HL-60/S4 treated with phorbol 12-myristate 13-acetate at 8.2 ng/mL for 4 days and 3 days (cell line): ENCODE measurements at regions not wholly inside any gene's neighbourhood (a gene's known extent, or its start where the extent isn't known, plus 50 kb on each side); places are given as distances from the start of the nearest gene placed in this dataset.

Experiments used
- in situ Hi-C: fragments of 300-500 bp; cut with MboI; formaldehyde crosslinking; loops from 2 replicates; pipeline ENCODE4 v1.15.0; 2022; ENCODE audit warnings: low sequenced_read_pairs

- in situ Hi-C loops, result no loop called here
Measured at GRCh38 chr11:32262367-32262766, 171.5 kb downstream of the RCN1 start.

- in situ Hi-C loops, result no loop called here
Measured at GRCh38 chr11:32265911-32266310, 169.4 kb downstream of the WT1 start.

GRCh38 chr11:32266601-32267000 is 168.7 kb downstream of the WT1 start:
- in situ Hi-C loops, result no loop called here

- in situ Hi-C loops, result no loop called here
Measured at GRCh38 chr11:32267679-32268187, 167.6 kb downstream of the WT1 start.

- in situ Hi-C loops, result no loop called here
Measured at GRCh38 chr11:32273931-32274330, 161.4 kb downstream of the WT1 start.

- in situ Hi-C loops, result no loop called here
Measured at GRCh38 chr11:32279672-32280071, 155.7 kb downstream of the WT1 start.

- in situ Hi-C loops, result no loop called here
Measured at GRCh38 chr11:32280339-32280738, 155.0 kb downstream of the WT1 start.

GRCh38 chr11:32288276-32288675 is 147.1 kb downstream of the WT1 start:
- in situ Hi-C loops, result no loop called here

- in situ Hi-C loops, result no loop called here
Measured at GRCh38 chr11:32289701-32290100, 145.6 kb downstream of the WT1 start.

GRCh38 chr11:32290783-32291182 is 144.6 kb downstream of the WT1 start:
- in situ Hi-C loops, result no loop called here

- in situ Hi-C loops, result no loop called here
Measured at GRCh38 chr11:32297611-32298011, 137.7 kb downstream of the WT1 start.

GRCh38 chr11:32302826-32303225 is 132.5 kb downstream of the WT1 start:
- in situ Hi-C loops, result no loop called here

- in situ Hi-C loops, result no loop called here
Measured at GRCh38 chr11:32304521-32304920, 130.8 kb downstream of the WT1 start.

- in situ Hi-C loops, result no loop called here
Measured at GRCh38 chr11:32305460-32305859, 129.9 kb downstream of the WT1 start.

GRCh38 chr11:32307471-32307870 is 127.9 kb downstream of the WT1 start:
- in situ Hi-C loops, result no loop called here

GRCh38 chr11:32307913-32308312 is 127.4 kb downstream of the WT1 start:
- in situ Hi-C loops, result no loop called here

GRCh38 chr11:32309530-32310213 is 125.7 kb downstream of the WT1 start:
- in situ Hi-C loops, result no loop called here

GRCh38 chr11:32310214-32310601 is 125.1 kb downstream of the WT1 start:
- in situ Hi-C loops, result no loop called here

GRCh38 chr11:32311346-32312065 is 123.8 kb downstream of the WT1 start:
- in situ Hi-C loops, result no loop called here

GRCh38 chr11:32312206-32312817 is 123.0 kb downstream of the WT1 start:
- in situ Hi-C loops, result no loop called here

GRCh38 chr11:32312865-32313403 is 122.4 kb downstream of the WT1 start:
- in situ Hi-C loops, result no loop called here

- in situ Hi-C loops, result no loop called here
Measured at GRCh38 chr11:32313477-32313876, 121.9 kb downstream of the WT1 start.
